OCI-LY1 (cell line): ENCODE measurements at regions not wholly inside any gene's neighbourhood (a gene's known extent, or its start where the extent isn't known, plus 50 kb on each side); places are given as distances from the start of the nearest gene placed in this dataset.

ENCODE experiments used
- H2AFZ ChIP-seq: fragments of 200-600 bp; sonication (generic), shearing (Covaris generic); 2 replicates; pipeline ENCODE4 v1.6.0; 2014; ENCODE audit warnings: antibody characterized with exemption, mild to moderate bottlenecking, low read length
- H3F3A ChIP-seq: fragments of 200-600 bp; sonication (generic), shearing (Covaris generic); 2 replicates; pipeline ENCODE4 v1.6.0; 2014; ENCODE audit warnings: mild to moderate bottlenecking, antibody characterized with exemption, low read length, moderate library complexity; ENCODE audit not compliant: insufficient read depth
- H3K27ac ChIP-seq: fragments of 200-600 bp; sonication (generic); 2 replicates; pipeline ENCODE4 v1.5.1; 2014; ENCODE audit warnings: low read length, mixed run types, mild to moderate bottlenecking, low read depth; ENCODE audit not compliant: poor library complexity, severe bottlenecking
- H3K27me3 ChIP-seq: fragments of 200-600 bp; sonication (generic); 2 replicates; pipeline ENCODE4 v1.6.0; 2014; ENCODE audit warnings: antibody characterized with exemption, mild to moderate bottlenecking, low read length, moderate library complexity; ENCODE audit not compliant: insufficient read depth
- H3K36me3 ChIP-seq: fragments of 200-600 bp; sonication (generic); 2 replicates; pipeline ENCODE4 v1.6.1; 2014; ENCODE audit warnings: mild to moderate bottlenecking, antibody characterized with exemption, low read length, moderate library complexity, mixed read lengths; ENCODE audit not compliant: insufficient read depth
- H3K4me1 ChIP-seq: fragments of 200-600 bp; sonication (generic); 2 replicates; pipeline ENCODE4 v1.5.1; 2014; ENCODE audit warnings: mild to moderate bottlenecking, low read length, moderate library complexity; ENCODE audit not compliant: insufficient read depth, severe bottlenecking
- H3K4me2 ChIP-seq: fragments of 200-600 bp; sonication (generic), shearing (Covaris generic); 2 replicates; pipeline ENCODE4 v1.6.1; 2014; ENCODE audit warnings: low read length
- H3K4me3 ChIP-seq: fragments of 200-600 bp; sonication (generic); 2 replicates; pipeline ENCODE4 v1.5.1; 2014; ENCODE audit warnings: low read length, low read depth, mild to moderate bottlenecking, mixed read lengths; ENCODE audit not compliant: poor library complexity, severe bottlenecking
- H3K79me2 ChIP-seq: fragments of 200-600 bp; shearing (Covaris generic); 2 replicates; pipeline ENCODE4 v1.6.1; 2016; ENCODE audit warnings: mixed run types, low read length, mixed read lengths; ENCODE audit not compliant: insufficient read depth
- H3K9ac ChIP-seq: fragments of 200-600 bp; sonication (generic), shearing (Covaris generic); 2 replicates; pipeline ENCODE4 v1.6.1; 2014; ENCODE audit warnings: mild to moderate bottlenecking, low read length, mixed read lengths
- H3K9me2 ChIP-seq: fragments of 200-600 bp; sonication (generic), shearing (Covaris generic); 2 replicates; pipeline ENCODE4 v1.6.1; 2014; ENCODE audit warnings: low read depth, mild to moderate bottlenecking, low read length, mixed read lengths
- H3K9me3 ChIP-seq: fragments of 200-600 bp; shearing (Covaris generic); 2 replicates; pipeline ENCODE4 v1.6.1; 2014; ENCODE audit warnings: low read length, mixed read lengths
- H4K20me1 ChIP-seq: fragments of 200-600 bp; sonication (generic), shearing (Covaris generic); 2 replicates; pipeline ENCODE4 v1.6.0; 2016; ENCODE audit warnings: mild to moderate bottlenecking, low read length; ENCODE audit not compliant: insufficient read depth
- EZH2 ChIP-seq: fragments of 200-600 bp; sonication (generic), shearing (Covaris generic); IDR thresholded peaks from 2 replicates; pipeline ENCODE4 v1.8.0; 2017; ENCODE audit warnings: borderline replicate concordance, mixed run types, mild to moderate bottlenecking, antibody characterized with exemption, low read length, moderate library complexity, mixed read lengths
- TF ChIP-seq, protein P1 (sequence below): fragments of 200-600 bp; sonication (generic), shearing (Covaris generic); IDR thresholded peaks from 2 replicates; pipeline ENCODE4 v1.5.1; 2017; ENCODE audit warnings: mild to moderate bottlenecking, antibody characterized with exemption, low read length, moderate library complexity, mixed read lengths

DNA sequence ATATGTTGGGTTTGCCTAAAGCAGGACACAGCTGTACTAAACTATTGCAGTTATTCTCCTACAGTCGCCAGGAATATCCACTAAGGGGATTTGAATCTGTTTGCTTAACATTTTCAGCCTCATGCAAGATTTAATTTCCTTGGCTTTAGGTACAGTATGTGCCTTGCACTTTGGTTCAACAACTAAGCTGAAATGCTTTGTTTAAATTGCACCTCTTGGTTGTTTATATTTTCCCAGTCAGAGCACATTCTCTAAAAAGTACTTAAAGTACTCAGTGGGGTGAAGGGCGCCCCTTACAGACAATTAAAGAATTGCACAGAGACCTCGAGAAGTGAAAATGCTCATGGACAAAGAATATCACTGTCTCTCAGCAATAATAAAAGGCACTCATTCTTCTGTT lies 107.8 kb upstream of the MTNR1B start:
- Histone ChIP-seq H3K9me2 (no peaks in the 10 kb centered on the region), H3K27ac (no peak overlapping the region), H3K79me2 (no peaks in the 10 kb centered on the region), H3K4me2 (no peak overlapping the region), H3K9me3 (no peaks in the 10 kb centered on the region), H3K36me3 (no peaks in the 10 kb centered on the region), H3K4me3 (no peak overlapping the region), H3K27me3 (no peaks in the 10 kb centered on the region), H3F3A (no peaks in the 10 kb centered on the region), H2AFZ (no peak overlapping the region), H4K20me1 (no peaks in the 10 kb centered on the region), H3K4me1 (no peaks in the 10 kb centered on the region), H3K9ac (no peak overlapping the region)
- TF ChIP-seq, protein P1, sequence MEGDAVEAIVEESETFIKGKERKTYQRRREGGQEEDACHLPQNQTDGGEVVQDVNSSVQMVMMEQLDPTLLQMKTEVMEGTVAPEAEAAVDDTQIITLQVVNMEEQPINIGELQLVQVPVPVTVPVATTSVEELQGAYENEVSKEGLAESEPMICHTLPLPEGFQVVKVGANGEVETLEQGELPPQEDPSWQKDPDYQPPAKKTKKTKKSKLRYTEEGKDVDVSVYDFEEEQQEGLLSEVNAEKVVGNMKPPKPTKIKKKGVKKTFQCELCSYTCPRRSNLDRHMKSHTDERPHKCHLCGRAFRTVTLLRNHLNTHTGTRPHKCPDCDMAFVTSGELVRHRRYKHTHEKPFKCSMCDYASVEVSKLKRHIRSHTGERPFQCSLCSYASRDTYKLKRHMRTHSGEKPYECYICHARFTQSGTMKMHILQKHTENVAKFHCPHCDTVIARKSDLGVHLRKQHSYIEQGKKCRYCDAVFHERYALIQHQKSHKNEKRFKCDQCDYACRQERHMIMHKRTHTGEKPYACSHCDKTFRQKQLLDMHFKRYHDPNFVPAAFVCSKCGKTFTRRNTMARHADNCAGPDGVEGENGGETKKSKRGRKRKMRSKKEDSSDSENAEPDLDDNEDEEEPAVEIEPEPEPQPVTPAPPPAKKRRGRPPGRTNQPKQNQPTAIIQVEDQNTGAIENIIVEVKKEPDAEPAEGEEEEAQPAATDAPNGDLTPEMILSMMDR: peak; percentile 14; the same call in 1 of the 2 replicates
- TF ChIP-seq EZH2: no peak

DNA sequence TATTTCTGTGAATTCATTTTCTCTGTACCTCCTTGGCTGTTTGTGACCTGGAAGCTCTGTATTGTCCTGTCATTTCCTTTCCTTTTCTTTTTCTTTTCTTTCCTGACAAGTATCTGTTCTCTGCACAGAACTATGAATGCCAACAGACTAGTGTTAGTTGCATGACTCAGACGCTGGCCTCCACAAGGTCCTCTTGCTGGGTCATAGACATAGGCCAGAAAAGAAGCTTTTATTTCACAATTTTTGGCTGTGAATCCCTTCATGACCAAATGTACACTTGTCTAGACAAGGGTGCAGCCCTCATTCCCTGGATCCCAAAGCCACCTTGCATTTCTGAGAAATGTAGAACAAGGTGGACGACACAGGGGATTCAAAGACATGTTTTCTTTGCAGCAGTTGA lies 104.1 kb upstream of the MTNR1B start:
- Histone ChIP-seq H3F3A (no peaks in the 10 kb centered on the region), H3K9me3 (no peaks in the 10 kb centered on the region), H3K4me3 (no peak overlapping the region), H2AFZ (no peak overlapping the region), H3K27me3 (no peaks in the 10 kb centered on the region), H3K27ac (no peak overlapping the region), H4K20me1 (no peaks in the 10 kb centered on the region), H3K79me2 (no peaks in the 10 kb centered on the region), H3K9ac (no peak overlapping the region), H3K9me2 (no peaks in the 10 kb centered on the region), H3K4me1 (no peaks in the 10 kb centered on the region), H3K36me3 (no peaks in the 10 kb centered on the region), H3K4me2 (no peak overlapping the region)
- no peak for TF ChIP-seq EZH2
- TF ChIP-seq, protein P1: no peak

DNA sequence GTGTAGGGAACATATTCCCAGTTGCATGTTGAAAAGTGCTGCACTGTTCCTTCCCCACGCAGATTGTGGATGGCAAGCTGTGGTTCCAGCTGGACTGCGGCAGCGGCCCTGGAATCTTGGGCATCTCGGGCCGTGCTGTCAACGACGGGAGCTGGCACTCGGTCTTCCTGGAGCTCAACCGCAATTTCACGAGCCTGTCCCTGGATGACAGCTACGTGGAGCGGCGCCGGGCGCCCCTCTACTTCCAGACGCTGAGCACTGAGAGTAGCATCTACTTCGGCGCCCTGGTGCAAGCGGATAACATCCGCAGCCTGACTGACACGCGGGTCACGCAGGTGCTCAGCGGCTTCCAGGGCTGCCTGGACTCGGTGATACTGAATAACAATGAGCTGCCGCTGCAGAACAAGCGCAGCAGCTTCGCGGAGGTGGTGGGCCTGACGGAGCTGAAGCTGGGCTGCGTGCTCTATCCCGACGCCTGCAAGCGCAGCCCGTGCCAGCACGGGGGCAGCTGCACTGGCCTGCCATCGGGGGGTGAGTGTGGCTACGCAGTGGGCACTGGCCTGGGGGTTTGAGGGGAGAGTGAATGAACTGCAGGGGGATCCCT lies 102.7 kb upstream of the MTNR1B start:
- no peaks in the 10 kb centered on the region for H3K4me1 ChIP-seq
- no peak overlapping the region for H3K4me2 ChIP-seq
- no peaks in the 10 kb centered on the region for H3K36me3 ChIP-seq
- no peaks in the 10 kb centered on the region for H3F3A ChIP-seq
- no peaks in the 10 kb centered on the region for H3K9me2 ChIP-seq
- no peaks in the 10 kb centered on the region for H3K79me2 ChIP-seq
- H3K9me3 ChIP-seq: no peaks in the 10 kb centered on the region
- no peak overlapping the region for H3K9ac ChIP-seq
- H4K20me1 ChIP-seq: no peaks in the 10 kb centered on the region
- no peak overlapping the region for H3K27ac ChIP-seq
- TF ChIP-seq, protein P1: no peak
- TF ChIP-seq EZH2: no peak
- no peaks in the 10 kb centered on the region for H3K27me3 ChIP-seq
- no peak overlapping the region for H3K4me3 ChIP-seq
- H2AFZ ChIP-seq: no peak overlapping the region
